ENCODE measurements at regions not wholly inside any gene's neighbourhood (a gene's known extent, or its start where the extent isn't known, plus 50 kb on each side); places are given as distances from the start of the nearest gene placed in this dataset.

GRCh38 chr4:163911891-163912290, 417.4 kb downstream of the TMA16 start:
- TF ChIP-seq CTCF (IDR thresholded peaks at IDR 0.05; ENCODE audit: low read depth, low read length) (no peak), POLR2A (IDR thresholded peaks at IDR 0.05; ENCODE audit: extremely low read depth, insufficient read length) (no peak), MYC (IDR thresholded peaks at IDR 0.05; ENCODE audit: low read depth, low read length) (no peak), MAX (IDR thresholded peaks at IDR 0.05; ENCODE audit: low read depth, low read length) (no peak)

Measured in NB4 (cell line).